ENCODE measurements at regions not wholly inside any gene's neighbourhood (a gene's known extent, or its start where the extent isn't known, plus 50 kb on each side); places are given as distances from the start of the nearest gene placed in this dataset.

DNA sequence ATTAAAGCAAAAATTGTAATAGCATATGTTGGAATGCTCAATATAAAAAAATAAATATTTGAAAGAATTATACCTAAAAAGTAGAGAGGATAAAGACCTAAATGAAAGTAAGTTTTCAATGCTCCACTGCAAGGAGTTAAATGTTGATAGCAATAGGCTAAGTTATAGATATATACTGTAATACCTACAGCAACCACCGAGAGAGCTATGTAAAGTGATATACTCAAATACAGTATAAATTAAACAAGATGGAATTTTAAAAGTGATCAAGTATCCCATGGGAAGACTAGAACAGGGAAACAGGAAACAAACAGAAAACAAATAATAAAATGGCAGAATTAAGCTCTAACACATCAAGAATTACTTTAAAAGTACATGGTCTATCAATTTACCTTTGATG is 73.9 kb downstream of the CASP3 start:
- Histone ChIP-seq H3K27ac (no peak overlapping the region), H3K4me3 (no peak overlapping the region)
- DNase-seq (ENCODE audit: low spot score), result no peak
- TF ChIP-seq, protein P1, sequence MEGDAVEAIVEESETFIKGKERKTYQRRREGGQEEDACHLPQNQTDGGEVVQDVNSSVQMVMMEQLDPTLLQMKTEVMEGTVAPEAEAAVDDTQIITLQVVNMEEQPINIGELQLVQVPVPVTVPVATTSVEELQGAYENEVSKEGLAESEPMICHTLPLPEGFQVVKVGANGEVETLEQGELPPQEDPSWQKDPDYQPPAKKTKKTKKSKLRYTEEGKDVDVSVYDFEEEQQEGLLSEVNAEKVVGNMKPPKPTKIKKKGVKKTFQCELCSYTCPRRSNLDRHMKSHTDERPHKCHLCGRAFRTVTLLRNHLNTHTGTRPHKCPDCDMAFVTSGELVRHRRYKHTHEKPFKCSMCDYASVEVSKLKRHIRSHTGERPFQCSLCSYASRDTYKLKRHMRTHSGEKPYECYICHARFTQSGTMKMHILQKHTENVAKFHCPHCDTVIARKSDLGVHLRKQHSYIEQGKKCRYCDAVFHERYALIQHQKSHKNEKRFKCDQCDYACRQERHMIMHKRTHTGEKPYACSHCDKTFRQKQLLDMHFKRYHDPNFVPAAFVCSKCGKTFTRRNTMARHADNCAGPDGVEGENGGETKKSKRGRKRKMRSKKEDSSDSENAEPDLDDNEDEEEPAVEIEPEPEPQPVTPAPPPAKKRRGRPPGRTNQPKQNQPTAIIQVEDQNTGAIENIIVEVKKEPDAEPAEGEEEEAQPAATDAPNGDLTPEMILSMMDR (IDR thresholded peaks at IDR 0.05), result no peak

GRCh38 chr4:184574861-184575260 is 74.4 kb downstream of the CASP3 start:
- TF ChIP-seq, protein P1 (IDR thresholded peaks at IDR 0.05), result no peak
- Histone ChIP-seq H3K27ac (no peak overlapping the region), H3K4me3 (no peak overlapping the region)
- no peak for DNase-seq (ENCODE audit: low spot score)

DNA sequence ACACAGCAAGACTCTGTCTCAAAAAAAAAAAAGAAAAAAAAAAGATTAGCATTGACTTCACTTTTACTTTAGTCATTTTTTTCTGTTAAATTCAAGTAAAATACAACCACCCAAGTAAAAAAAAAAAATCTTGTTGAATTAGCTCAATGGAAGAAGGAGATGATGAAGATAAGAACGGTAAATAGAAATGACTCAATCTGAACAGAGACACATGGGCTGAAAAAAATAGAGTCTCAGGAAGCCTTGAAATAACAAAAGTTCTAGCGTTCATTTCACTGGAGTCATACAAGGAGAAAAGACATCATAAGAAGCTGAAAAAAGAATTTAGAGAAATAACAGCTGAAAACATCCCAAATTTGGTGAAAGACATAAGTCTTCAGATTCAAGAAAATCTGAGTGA is 75.5 kb downstream of the CASP3 start:
- Histone ChIP-seq H3K27ac (no peak overlapping the region), H3K4me3 (no peak overlapping the region)
- TF ChIP-seq, protein P1 (IDR thresholded peaks at IDR 0.05), result no peak
- no peak for DNase-seq (ENCODE audit: low spot score)

DNA sequence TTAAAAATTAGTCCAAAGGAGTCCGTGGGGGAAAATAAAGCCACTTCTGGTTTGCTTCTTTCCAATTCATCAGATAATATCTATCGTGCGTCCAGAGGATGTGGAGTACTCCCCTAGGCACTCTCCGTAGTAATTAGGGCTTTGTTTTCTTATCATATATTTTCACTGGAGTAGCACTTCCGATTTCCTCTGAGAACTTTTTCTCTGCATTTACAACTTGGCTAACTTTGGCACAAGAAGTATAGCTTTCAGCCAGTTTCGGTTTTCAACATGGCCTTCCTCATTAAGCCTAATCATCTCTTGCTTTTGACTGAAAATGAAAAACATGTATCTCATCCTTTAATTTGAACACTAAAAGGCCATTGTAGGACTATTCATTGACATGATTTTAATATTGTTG is 80.5 kb downstream of the CASP3 start:
- peak overlapping the region; percentile 2 for H3K4me3 ChIP-seq
- H3K27ac ChIP-seq, result no peak overlapping the region
- no peak for DNase-seq (ENCODE audit: low spot score)
- TF ChIP-seq, protein P1 (IDR thresholded peaks at IDR 0.05), result no peak

GRCh38 chr4:184563621-184564020 is 85.6 kb downstream of the CASP3 start:
- Histone ChIP-seq H3K4me3 (no peak overlapping the region), H3K27ac (no peak overlapping the region)
- no peak for DNase-seq (ENCODE audit: low spot score)
- TF ChIP-seq, protein P1 (IDR thresholded peaks at IDR 0.05), result no peak

DNA sequence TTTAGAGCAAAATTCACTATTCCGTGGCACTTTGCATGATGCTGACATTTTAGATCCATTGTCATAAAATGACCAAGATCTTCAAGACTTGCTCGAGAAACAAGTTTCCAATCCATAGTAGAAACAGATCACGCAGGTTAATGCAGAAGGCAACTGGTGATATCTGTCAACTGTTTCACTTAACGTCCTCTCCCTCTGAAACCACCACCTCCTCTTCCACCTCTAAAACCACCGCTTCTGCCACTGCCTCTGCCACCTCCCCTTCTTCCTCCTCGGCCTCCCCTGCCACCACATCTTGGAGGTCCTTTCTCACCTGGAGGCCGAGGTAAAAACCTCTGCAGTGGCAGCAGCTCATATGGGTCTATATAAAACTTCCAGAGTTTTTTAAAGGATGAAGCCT is 84.6 kb upstream of the IRF2 start:
- Histone ChIP-seq H3K4me3 (no peak overlapping the region), H3K27ac (no peak overlapping the region)
- TF ChIP-seq, protein P1 (IDR thresholded peaks at IDR 0.05), result no peak
- DNase-seq (ENCODE audit: low spot score), result no peak

- TF ChIP-seq, protein P1 (IDR thresholded peaks at IDR 0.05), result no peak
- Histone ChIP-seq H3K27ac (no peak overlapping the region), H3K4me3 (no peak overlapping the region)
- no peak for DNase-seq (ENCODE audit: low spot score)
Measured at GRCh38 chr4:184553891-184554290, 79.5 kb upstream of the IRF2 start.
